H1 (cell line): ENCODE measurements at regions not wholly inside any gene's neighbourhood (a gene's known extent, or its start where the extent isn't known, plus 50 kb on each side); places are given as distances from the start of the nearest gene placed in this dataset.

Experiments used
- CTCF ChIA-PET: fragments of 300-600 bp; sonication (Branson Sonifier 250); formaldehyde crosslinking; loops from one replicate; lab custom pipeline; 2021; ENCODE audit not compliant: partially characterized antibody; lab: Charles Lee
- POLR2A ChIA-PET: fragments of 300-600 bp; sonication (Branson Sonifier 250); formaldehyde crosslinking; loops from one replicate; lab custom pipeline; 2021; ENCODE audit warnings: inconsistent platforms; ENCODE audit not compliant: partially characterized antibody; lab: Charles Lee
- DNase-seq, 2 experiments: peaks; one replicate each; pipeline versions ENCODE4 v3.0.0 to v3.0.0-alpha.2; 2010 to 2022; ENCODE audit warnings: low spot score in 2 of 2, low read depth in 1 of 2, mixed read lengths in 1 of 2
- FAIRE-seq: peaks from 2 replicates; lab custom pipeline; 2011; peaks lifted over from hg19 to GRCh38; lab: Jason Lieb, UNC
- H2AFZ ChIP-seq: 2 replicates; pipeline ENCODE4 v1.8.1; 2012; ENCODE audit warnings: low read length, inconsistent platforms
- H2AK5ac ChIP-seq: 2 replicates; pipeline ENCODE4 v1.6.1; 2013; ENCODE audit warnings: low read depth, low read length
- H2BK120ac ChIP-seq: replicated peaks from 2 replicates; pipeline ENCODE3; 2013; ENCODE audit warnings: low read depth, low read length, inconsistent platforms
- H2BK12ac ChIP-seq: 2 replicates; pipeline ENCODE4 v1.6.1; 2013; ENCODE audit warnings: low read depth, low read length
- H2BK15ac ChIP-seq: 2 replicates; pipeline ENCODE4 v1.6.1; 2013; ENCODE audit warnings: low read length
- H2BK20ac ChIP-seq: 2 replicates; pipeline ENCODE4 v1.6.1; 2013; ENCODE audit warnings: low read length
- H2BK5ac ChIP-seq: 2 replicates; pipeline ENCODE4 v1.6.1; 2013; ENCODE audit warnings: low read depth, low read length
- H3K14ac ChIP-seq: 2 replicates; pipeline ENCODE4 v1.6.1; 2013; ENCODE audit warnings: inconsistent platforms; ENCODE audit not compliant: insufficient read length
- H3K18ac ChIP-seq: 2 replicates; pipeline ENCODE4 v1.6.1; 2013; ENCODE audit warnings: low read length; ENCODE audit errors: extremely low read depth
- H3K23ac ChIP-seq: 2 replicates; pipeline ENCODE4 v1.6.1; 2013; ENCODE audit warnings: inconsistent platforms; ENCODE audit not compliant: insufficient read length
- H3K23me2 ChIP-seq: 2 replicates; pipeline ENCODE4 v1.6.1; 2013; ENCODE audit warnings: low read depth, low read length
- H3K27ac ChIP-seq: 2 replicates; pipeline ENCODE4 v1.6.1; 2011; ENCODE audit warnings: low read depth, low read length, inconsistent platforms
- H3K27me3 ChIP-seq, 4 experiments: replicated peaks in 1 of 4; 1 replicate in 1 of 4; 2 replicates in 3 of 4; pipeline versions ENCODE4 v1.6.1 to v1.8.1; 2011 to 2013; ENCODE audit warnings: low read length in 3 of 4, mild to moderate bottlenecking in 3 of 4, inconsistent platforms in 2 of 4, mixed read lengths in 2 of 4, moderate library complexity in 1 of 4; ENCODE audit not compliant: control insufficient read depth in 3 of 4, insufficient read depth in 3 of 4; ENCODE audit errors: extremely low read depth in 1 of 4
- H3K36me3 ChIP-seq, 4 experiments: 2 replicates each; pipeline versions ENCODE4 v1.6.1 to v1.8.1; 2011 to 2013; ENCODE audit warnings: mild to moderate bottlenecking in 4 of 4, low read length in 3 of 4, moderate library complexity in 2 of 4, control low read depth in 1 of 4, inconsistent platforms in 1 of 4; ENCODE audit not compliant: insufficient read depth in 4 of 4, control insufficient read depth in 2 of 4
- H3K4ac ChIP-seq: replicated peaks from 2 replicates; pipeline ENCODE3; 2013; ENCODE audit warnings: low read length, low read depth, mixed read lengths, inconsistent platforms; ENCODE audit not compliant: insufficient read length
- H3K4me1 ChIP-seq, 4 experiments: replicated peaks in 1 of 4; 1 replicate in 1 of 4; 2 replicates in 3 of 4; pipeline versions ENCODE4 v1.6.1 to v1.8.1; 2011 to 2013; ENCODE audit warnings: low read length in 3 of 4, inconsistent platforms in 2 of 4, mixed read lengths in 1 of 4; ENCODE audit not compliant: insufficient read depth in 4 of 4, control insufficient read depth in 3 of 4
- H3K4me2 ChIP-seq, 2 experiments: 2 replicates each; pipeline versions ENCODE4 v1.6.1 to v1.8.1; 2011 to 2013; ENCODE audit warnings: low read depth in 2 of 2, low read length in 2 of 2, control low read depth in 1 of 2, inconsistent platforms in 1 of 2, mild to moderate bottlenecking in 1 of 2; ENCODE audit not compliant: insufficient read depth in 1 of 2
- H3K4me3 ChIP-seq, 4 experiments: fragments of 200-600, 300-600 bp in 1 of 4; sonication (generic), shearing (Covaris generic), sonication (Bioruptor Twin) in 1 of 4; 2 replicates each; pipeline versions ENCODE4 v1.5.1 to v1.8.1; 2011 to 2016; ENCODE audit warnings: low read length in 4 of 4, low read depth in 3 of 4, control low read depth in 2 of 4, inconsistent platforms in 2 of 4, mild to moderate bottlenecking in 2 of 4, mixed read lengths in 1 of 4, moderate library complexity in 1 of 4; ENCODE audit not compliant: insufficient read depth in 2 of 4; ENCODE audit errors: extremely low read depth in 1 of 4
- H3K56ac ChIP-seq: replicated peaks from 2 replicates; pipeline ENCODE3; 2013; ENCODE audit warnings: low read depth, mild to moderate bottlenecking, mixed read lengths, low read length, inconsistent platforms; ENCODE audit not compliant: insufficient read length
- H3K79me1 ChIP-seq: 2 replicates; pipeline ENCODE4 v1.6.1; 2013; ENCODE audit warnings: low read depth, low read length, control low read depth
- H3K79me2 ChIP-seq, 2 experiments: 2 replicates each; pipeline versions ENCODE4 v1.6.1 to v1.8.1; 2012 to 2013; ENCODE audit warnings: low read length in 2 of 2, mild to moderate bottlenecking in 2 of 2, inconsistent platforms in 1 of 2; ENCODE audit not compliant: insufficient read depth in 2 of 2, control insufficient read depth in 1 of 2
- H3K9ac ChIP-seq, 4 experiments: replicated peaks in 1 of 4; 1 replicate in 1 of 4; 2 replicates in 3 of 4; pipeline versions ENCODE4 v1.6.1 to v1.8.1; 2011 to 2013; ENCODE audit warnings: low read depth in 3 of 4, low read length in 3 of 4, control low read depth in 2 of 4, mild to moderate bottlenecking in 2 of 4, moderate library complexity in 2 of 4, inconsistent platforms in 1 of 4; ENCODE audit errors: extremely low read depth in 1 of 4
- H3K9me3 ChIP-seq, 2 experiments: 2 replicates each; pipeline versions ENCODE4 v1.6.1 to v1.8.1; 2012 to 2013; ENCODE audit warnings: mild to moderate bottlenecking in 2 of 2, moderate library complexity in 2 of 2, control low read depth in 1 of 2, inconsistent platforms in 1 of 2, low read depth in 1 of 2, low read length in 1 of 2, mixed read lengths in 1 of 2; ENCODE audit not compliant: insufficient read depth in 2 of 2
- H4K20me1 ChIP-seq, 2 experiments: replicated peaks in 1 of 2; 2 replicates each; pipeline versions ENCODE3 to v1.8.1; 2011 to 2013; ENCODE audit warnings: inconsistent platforms in 2 of 2, low read length in 2 of 2, mild to moderate bottlenecking in 1 of 2; ENCODE audit not compliant: insufficient read depth in 2 of 2, control insufficient read depth in 1 of 2
- H4K5ac ChIP-seq: 2 replicates; pipeline ENCODE4 v1.6.1; 2013; ENCODE audit warnings: low read length, low read depth, mixed read lengths, inconsistent platforms; ENCODE audit not compliant: insufficient read length
- H4K8ac ChIP-seq: 2 replicates; pipeline ENCODE4 v1.8.0; 2013; ENCODE audit warnings: mild to moderate bottlenecking, moderate library complexity, low read length, inconsistent platforms; ENCODE audit not compliant: insufficient read depth; ENCODE audit errors: extremely low read depth
- H4K91ac ChIP-seq: replicated peaks from 2 replicates; pipeline ENCODE3; 2013; ENCODE audit warnings: low read length, mixed read lengths, inconsistent platforms; ENCODE audit not compliant: insufficient read length
- CREB1 ChIP-seq: IDR thresholded peaks from 2 replicates; pipeline ENCODE4 v1.6.1; 2012; ENCODE audit warnings: inconsistent platforms
- GABPA ChIP-seq: IDR thresholded peaks from 2 replicates; pipeline ENCODE4 v1.6.1; 2011; ENCODE audit warnings: mild to moderate bottlenecking, low read length, moderate library complexity, borderline replicate concordance; ENCODE audit not compliant: insufficient read depth
- SIN3A ChIP-seq, 2 experiments: IDR thresholded peaks in 1 of 2; conservative IDR thresholded peaks in 1 of 2; 2 replicates each; pipeline ENCODE4 v1.6.1; 2011 to 2012; ENCODE audit warnings: low read length in 2 of 2, improper control_type of control experiment in 1 of 2, low read depth in 1 of 2, mild to moderate bottlenecking in 1 of 2
- WGBS, 2 experiments: shearing (Covaris generic) in 1 of 2; methylation state at CpG; one replicate each; pipeline versions ENCODE4 v1.1.6 to v1.1.7; 2013 to 2015; ENCODE audit warnings: low lambda C conversion rate in 2 of 2, mixed read lengths in 2 of 2, inconsistent platforms in 1 of 2, low coverage in 1 of 2, missing lambda C conversion rate in 1 of 2; ENCODE audit not compliant: insufficient replicate concordance in 2 of 2, insufficient coverage in 1 of 2, insufficient read length in 1 of 2; ENCODE audit errors: extremely low coverage in 1 of 2, missing lambda C conversion rate in 1 of 2; 5-methylcytosine and 5-hydroxymethylcytosine counted together

DNA sequence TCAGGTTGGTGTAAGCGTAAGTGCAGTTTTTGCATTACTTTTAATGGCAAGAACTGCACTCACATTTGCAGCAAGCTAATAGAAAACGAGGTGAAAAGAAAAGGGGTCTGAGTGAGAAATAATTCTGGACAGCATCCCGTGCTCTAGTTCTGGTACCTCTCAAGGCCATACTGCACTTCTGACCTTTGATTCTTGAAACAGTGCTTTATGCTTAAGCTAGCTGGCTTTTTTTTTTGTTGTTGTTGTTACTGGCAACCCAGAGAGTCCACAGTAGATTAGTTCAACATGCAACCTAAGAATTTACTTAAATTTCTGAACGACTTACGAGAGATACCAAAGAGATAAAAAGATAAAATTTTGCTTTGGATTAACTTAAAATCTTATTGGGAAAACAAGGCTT lies 75.2 kb upstream of the PRKD1 start:
- FAIRE-seq (no peak), DNase-seq (no peak)
- Histone ChIP-seq H3K79me2 (no peaks in the 10 kb centered on the region), H4K91ac (no peak overlapping the region), H3K27me3 (no peaks in the 10 kb centered on the region), H4K20me1 (no peaks in the 10 kb centered on the region), H4K5ac (no peak overlapping the region), H3K9ac (no peak overlapping the region), H3K4me2 (no peak overlapping the region), H3K27ac (no peak overlapping the region), H2BK120ac (no peak overlapping the region), H3K9me3 (no peaks in the 10 kb centered on the region), H3K4ac (no peak overlapping the region), H4K8ac (no peak overlapping the region), H3K23ac (no peak overlapping the region), H3K4me1 (no peaks in the 10 kb centered on the region), H3K79me1 (no peaks in the 10 kb centered on the region), H3K14ac (no peak overlapping the region), H3K4me3 (no peak overlapping the region), H3K36me3 (no peaks in the 10 kb centered on the region), H2BK5ac (no peak overlapping the region), H3K18ac (no peak overlapping the region), H2BK12ac (no peak overlapping the region), H2BK20ac (no peak overlapping the region), H2BK15ac (no peak overlapping the region), H3K23me2 (no peaks in the 10 kb centered on the region), H3K56ac (no peak overlapping the region), H2AFZ (no peak overlapping the region), H2AK5ac (no peak overlapping the region)
- POLR2A ChIA-PET = no interaction called here
- WGBS, 2 experiments = 97% methylated on average over 5 of the region's 5 CpGs; no CpG with 5 or more reads in 1 of the 2 experiments
- CTCF ChIA-PET = interaction anchor here (0.7 to 1.4 kb wide), 5 partner anchors 11 to 452 kb away, joined by 3 to 7 read pairs (median 3); no protein-coding TSS in a partner anchor
- TF ChIP-seq SIN3A (conservative IDR thresholded peaks at IDR 0.05 in 1 of 2, IDR thresholded peaks at IDR 0.05 in 1 of 2; ENCODE audit: low read depth in 1 of 2, low read length in 2 of 2) = no peak
- TF ChIP-seq CREB1 = no peak
- TF ChIP-seq GABPA = no peak
